Tibial nerve (tissue), 3 donors: ENCODE measurements at regions not wholly inside any gene's neighbourhood (a gene's known extent, or its start where the extent isn't known, plus 50 kb on each side); places are given as distances from the start of the nearest gene placed in this dataset.

Experiments used
- POLR2A ChIP-seq, 2 donors: fragments of 450-650 bp; IDR thresholded peaks; one replicate each; pipeline ENCODE4 v1.6.1; 2017; ENCODE audit warnings: antibody characterized with exemption in 2 of 2, mild to moderate bottlenecking in 2 of 2, moderate library complexity in 2 of 2
- TF ChIP-seq, protein P1 (sequence below), 5 experiments: fragments of 200-600 bp in 3 of 5; fragments of 450-650 bp in 2 of 5; sonication (generic) in 3 of 5; IDR thresholded peaks; one replicate each; pipeline ENCODE4 v1.5.1; 2016 to 2019; ENCODE audit warnings: antibody characterized with exemption in 5 of 5, mild to moderate bottlenecking in 3 of 5, moderate library complexity in 2 of 5

DNA sequence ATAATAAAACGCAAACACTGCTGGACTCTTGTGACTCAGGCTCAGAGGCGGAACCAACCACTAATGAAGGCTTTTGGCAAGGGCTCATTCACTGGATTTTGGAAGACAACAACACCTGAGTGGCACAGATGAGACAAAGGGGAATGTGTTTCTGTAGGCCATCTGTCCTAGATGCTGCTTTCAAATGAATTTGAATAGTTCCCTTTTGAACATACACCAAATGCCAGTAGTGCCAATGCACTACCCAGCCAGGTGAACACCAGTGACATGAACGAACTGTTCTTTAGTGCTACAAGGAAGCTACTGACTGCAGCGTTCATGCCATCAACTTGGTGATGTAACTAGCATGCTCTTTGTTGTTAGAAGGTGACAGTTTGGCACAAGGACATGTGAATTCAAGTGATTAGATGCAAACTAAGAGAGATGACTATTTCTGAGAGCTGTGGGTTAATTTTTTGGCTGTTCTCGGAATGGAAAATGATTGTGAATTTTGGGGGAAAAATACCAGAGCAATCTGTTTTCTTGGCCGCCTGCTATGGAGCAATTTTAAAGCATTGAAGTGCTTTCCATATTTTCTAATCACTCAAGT lies 173.7 kb downstream of the SLC24A2 start:
- no peak for TF ChIP-seq POLR2A (IDR thresholded peaks at IDR 0.05)
- TF ChIP-seq, protein P1, sequence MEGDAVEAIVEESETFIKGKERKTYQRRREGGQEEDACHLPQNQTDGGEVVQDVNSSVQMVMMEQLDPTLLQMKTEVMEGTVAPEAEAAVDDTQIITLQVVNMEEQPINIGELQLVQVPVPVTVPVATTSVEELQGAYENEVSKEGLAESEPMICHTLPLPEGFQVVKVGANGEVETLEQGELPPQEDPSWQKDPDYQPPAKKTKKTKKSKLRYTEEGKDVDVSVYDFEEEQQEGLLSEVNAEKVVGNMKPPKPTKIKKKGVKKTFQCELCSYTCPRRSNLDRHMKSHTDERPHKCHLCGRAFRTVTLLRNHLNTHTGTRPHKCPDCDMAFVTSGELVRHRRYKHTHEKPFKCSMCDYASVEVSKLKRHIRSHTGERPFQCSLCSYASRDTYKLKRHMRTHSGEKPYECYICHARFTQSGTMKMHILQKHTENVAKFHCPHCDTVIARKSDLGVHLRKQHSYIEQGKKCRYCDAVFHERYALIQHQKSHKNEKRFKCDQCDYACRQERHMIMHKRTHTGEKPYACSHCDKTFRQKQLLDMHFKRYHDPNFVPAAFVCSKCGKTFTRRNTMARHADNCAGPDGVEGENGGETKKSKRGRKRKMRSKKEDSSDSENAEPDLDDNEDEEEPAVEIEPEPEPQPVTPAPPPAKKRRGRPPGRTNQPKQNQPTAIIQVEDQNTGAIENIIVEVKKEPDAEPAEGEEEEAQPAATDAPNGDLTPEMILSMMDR (IDR thresholded peaks at IDR 0.05) = no peak
